LNCAP (cell line): ENCODE measurements at regions not wholly inside any gene's neighbourhood (a gene's known extent, or its start where the extent isn't known, plus 50 kb on each side); places are given as distances from the start of the nearest gene placed in this dataset.

Experiments used
- TF ChIP-seq, protein P1 (sequence below): fragments of 450-650 bp; IDR thresholded peaks from 2 replicates; pipeline ENCODE4 v1.5.1; 2017; ENCODE audit warnings: mild to moderate bottlenecking

- TF ChIP-seq, protein P1, sequence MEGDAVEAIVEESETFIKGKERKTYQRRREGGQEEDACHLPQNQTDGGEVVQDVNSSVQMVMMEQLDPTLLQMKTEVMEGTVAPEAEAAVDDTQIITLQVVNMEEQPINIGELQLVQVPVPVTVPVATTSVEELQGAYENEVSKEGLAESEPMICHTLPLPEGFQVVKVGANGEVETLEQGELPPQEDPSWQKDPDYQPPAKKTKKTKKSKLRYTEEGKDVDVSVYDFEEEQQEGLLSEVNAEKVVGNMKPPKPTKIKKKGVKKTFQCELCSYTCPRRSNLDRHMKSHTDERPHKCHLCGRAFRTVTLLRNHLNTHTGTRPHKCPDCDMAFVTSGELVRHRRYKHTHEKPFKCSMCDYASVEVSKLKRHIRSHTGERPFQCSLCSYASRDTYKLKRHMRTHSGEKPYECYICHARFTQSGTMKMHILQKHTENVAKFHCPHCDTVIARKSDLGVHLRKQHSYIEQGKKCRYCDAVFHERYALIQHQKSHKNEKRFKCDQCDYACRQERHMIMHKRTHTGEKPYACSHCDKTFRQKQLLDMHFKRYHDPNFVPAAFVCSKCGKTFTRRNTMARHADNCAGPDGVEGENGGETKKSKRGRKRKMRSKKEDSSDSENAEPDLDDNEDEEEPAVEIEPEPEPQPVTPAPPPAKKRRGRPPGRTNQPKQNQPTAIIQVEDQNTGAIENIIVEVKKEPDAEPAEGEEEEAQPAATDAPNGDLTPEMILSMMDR = no peak
These were observed 321.4 kb upstream of the GBE1 start for GRCh38 chr3:82082796-82083195.

- TF ChIP-seq, protein P1 = no peak
These were observed 319.9 kb upstream of the GBE1 start for GRCh38 chr3:82081351-82081750.

GRCh38 chr3:82080792-82081191 is 319.3 kb upstream of the GBE1 start:
- TF ChIP-seq, protein P1 = no peak

DNA sequence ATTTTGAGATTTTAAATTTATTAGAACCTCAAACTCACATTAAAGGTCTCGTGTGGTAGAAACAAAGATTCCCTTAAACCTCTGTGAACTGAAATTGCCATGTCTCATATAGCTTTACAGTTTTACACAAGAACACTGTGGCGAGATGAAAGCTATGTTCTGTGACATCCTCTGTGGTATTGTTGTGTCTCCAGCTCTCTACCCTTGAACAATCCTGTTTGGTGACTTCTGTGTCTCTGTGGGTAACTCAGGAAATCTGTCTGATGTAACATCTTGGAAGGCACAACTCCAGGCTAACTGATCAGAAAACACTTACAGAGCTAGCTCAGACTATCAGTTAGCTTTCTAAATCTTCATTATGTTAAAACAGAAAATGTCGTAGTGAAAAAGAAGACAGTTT is 318.8 kb upstream of the GBE1 start:
- TF ChIP-seq, protein P1 = no peak

DNA sequence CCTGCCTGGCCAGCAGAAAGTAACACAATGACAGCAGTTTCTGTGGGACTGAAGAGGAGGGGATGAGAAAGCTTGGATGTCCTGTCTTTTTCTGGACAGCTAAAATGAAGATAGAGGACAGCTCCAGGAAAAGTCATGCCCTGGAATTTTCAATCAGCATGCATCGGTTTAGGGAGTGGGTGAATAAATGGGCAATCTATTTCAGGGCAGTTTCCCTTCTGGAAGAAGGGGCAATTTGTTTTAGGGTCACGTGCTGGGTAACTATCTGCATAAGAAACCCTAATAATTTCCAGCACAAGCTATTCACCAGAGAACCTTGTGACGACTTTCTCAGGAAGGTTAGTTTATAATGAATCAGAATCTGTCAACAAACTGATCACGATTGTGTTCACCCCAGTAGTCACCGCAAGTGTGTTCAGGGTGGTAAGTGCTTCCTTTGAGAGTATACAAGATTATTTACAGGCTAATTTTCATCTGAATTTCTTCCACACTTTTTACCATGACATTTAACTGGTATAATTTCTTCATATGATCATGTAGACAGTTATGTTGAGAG is 318.0 kb upstream of the GBE1 start:
- TF ChIP-seq, protein P1 = no peak

GRCh38 chr3:82078246-82078645 is 316.8 kb upstream of the GBE1 start:
- TF ChIP-seq, protein P1 = no peak

DNA sequence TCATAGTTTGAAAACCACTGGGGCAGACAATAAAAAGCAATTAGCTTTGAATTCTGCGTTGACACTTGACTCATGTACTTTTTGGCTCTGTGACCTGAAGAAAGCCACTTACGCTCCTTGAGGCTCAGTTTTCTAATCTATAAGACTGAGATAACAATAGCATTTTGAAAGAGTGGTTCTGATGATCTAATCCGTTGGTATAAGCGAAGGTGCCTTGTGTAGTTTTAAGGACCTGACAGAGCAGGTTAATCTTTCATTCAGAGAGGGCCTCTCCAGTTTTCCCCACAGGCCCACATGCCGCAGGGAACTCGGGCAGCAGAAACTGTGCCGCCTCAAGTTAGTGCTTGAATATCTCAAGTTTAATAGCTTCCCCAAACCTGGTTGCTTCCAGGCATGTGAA is 306.0 kb upstream of the GBE1 start:
- TF ChIP-seq, protein P1 = no peak

DNA sequence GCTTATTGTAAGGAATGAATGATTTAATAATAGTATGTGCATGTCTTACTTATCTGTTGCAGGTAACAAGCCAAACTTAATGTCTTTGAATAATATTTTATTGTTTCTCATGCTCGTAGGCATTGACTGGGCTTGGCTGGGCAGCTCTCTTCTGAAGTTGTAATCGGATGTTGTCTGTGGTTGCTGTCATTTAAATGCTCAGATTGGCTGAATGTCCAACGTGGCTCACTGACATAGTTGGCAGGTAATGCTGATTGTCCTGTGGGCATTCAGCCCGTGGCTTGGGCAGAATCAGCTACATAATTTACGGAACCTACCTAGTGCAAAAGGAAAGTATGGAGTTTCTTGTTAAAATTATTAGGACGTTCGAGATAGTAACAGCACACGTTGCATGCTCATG is 297.4 kb upstream of the GBE1 start:
- TF ChIP-seq, protein P1 = no peak
